Common myeloid progenitor, CD34-positive (primary cell): ENCODE measurements at regions not wholly inside any gene's neighbourhood (a gene's known extent, or its start where the extent isn't known, plus 50 kb on each side); places are given as distances from the start of the nearest gene placed in this dataset.

Experiments
- CTCF ChIA-PET: fragments of 350-600 bp; sonication (Branson Sonifier 250); formaldehyde crosslinking; loops from one replicate; lab custom pipeline; 2021; ENCODE audit warnings: antibody characterized with exemption; lab: Charles Lee
- POLR2A ChIA-PET: fragments of 350-600 bp; sonication (Branson Sonifier 250); formaldehyde crosslinking; loops from one replicate; lab custom pipeline; 2021; ENCODE audit warnings: antibody characterized with exemption; lab: Charles Lee
- DNase-seq, 3 donors: peaks; one replicate each; pipeline versions ENCODE4 v3.0.0 to v3.0.0-alpha.2; 2013
- H3K27ac ChIP-seq, 2 experiments: 1 replicate in 1 of 2; 2 replicates in 1 of 2; pipeline ENCODE4 v1.7.0; 2013; ENCODE audit warnings: inconsistent platforms in 2 of 2, low read length in 2 of 2, mild to moderate bottlenecking in 2 of 2, low read depth in 1 of 2, moderate library complexity in 1 of 2; ENCODE audit not compliant: severe bottlenecking in 2 of 2, insufficient read depth in 1 of 2, poor library complexity in 1 of 2
- H3K27me3 ChIP-seq, 5 experiments: replicated peaks in 2 of 5; 1 replicate in 3 of 5; 2 replicates in 2 of 5; pipeline versions ENCODE4 v1.6.1 to v1.7.0; 2013; ENCODE audit warnings: low read length in 4 of 5, mild to moderate bottlenecking in 2 of 5, moderate library complexity in 2 of 5, inconsistent platforms in 1 of 5; ENCODE audit not compliant: insufficient read depth in 5 of 5, control insufficient read depth in 4 of 5
- H3K36me3 ChIP-seq, 4 experiments: 1 replicate in 2 of 4; 2 replicates in 2 of 4; pipeline versions ENCODE4 v1.6.1 to v1.7.0; 2013; ENCODE audit warnings: low read length in 3 of 4, control low read depth in 1 of 4, mild to moderate bottlenecking in 1 of 4; ENCODE audit not compliant: control insufficient read depth in 4 of 4, insufficient read depth in 4 of 4
- H3K4me1 ChIP-seq, 4 experiments: 1 replicate in 3 of 4; 2 replicates in 1 of 4; pipeline versions ENCODE4 v1.6.1 to v1.7.1; 2013; ENCODE audit warnings: low read length in 3 of 4, mild to moderate bottlenecking in 3 of 4, control low read depth in 1 of 4, inconsistent platforms in 1 of 4, moderate library complexity in 1 of 4; ENCODE audit not compliant: control insufficient read depth in 4 of 4, insufficient read depth in 4 of 4; ENCODE audit errors: control extremely low read depth in 1 of 4
- H3K4me3 ChIP-seq, 7 experiments: 1 replicate in 4 of 7; 2 replicates in 3 of 7; pipeline versions ENCODE4 v1.5.1 to v1.7.0; 2013; ENCODE audit warnings: mild to moderate bottlenecking in 7 of 7, low read length in 6 of 7, moderate library complexity in 6 of 7, inconsistent platforms in 2 of 7, low read depth in 2 of 7, control low read depth in 1 of 7; ENCODE audit not compliant: insufficient read depth in 4 of 7, control insufficient read depth in 1 of 7; ENCODE audit errors: extremely low read depth in 1 of 7
- H3K9me3 ChIP-seq, 5 experiments: 1 replicate in 4 of 5; 2 replicates in 1 of 5; pipeline versions ENCODE4 v1.6.1 to v1.7.1; 2013; ENCODE audit warnings: low read length in 4 of 5, mild to moderate bottlenecking in 2 of 5, inconsistent platforms in 1 of 5, low read depth in 1 of 5, moderate library complexity in 1 of 5; ENCODE audit not compliant: control insufficient read depth in 4 of 5, insufficient read depth in 2 of 5; ENCODE audit errors: control extremely low read depth in 1 of 5
- WGBS: methylation state at CpG from one replicate; pipeline ENCODE4 v1.1.5; 2013; ENCODE audit not compliant: insufficient coverage; 5-methylcytosine and 5-hydroxymethylcytosine counted together

GRCh38 chr10:111856631-111857030 lies 326.9 kb downstream of the GPAM start:
- CTCF ChIA-PET: no interaction called here
- no peak for DNase-seq
- WGBS: 86% methylated on average over 3 of the region's 3 CpGs
- no peak overlapping the region for H3K27ac ChIP-seq
- no peaks in the 10 kb centered on the region for H3K36me3 ChIP-seq
- H3K4me1 ChIP-seq: no peaks in the 10 kb centered on the region
- POLR2A ChIA-PET: no interaction called here
- no peaks in the 10 kb centered on the region for H3K27me3 ChIP-seq
- no peaks in the 10 kb centered on the region for H3K9me3 ChIP-seq
- no peak overlapping the region for H3K4me3 ChIP-seq

GRCh38 chr10:111865550-111865949 lies 318.0 kb downstream of the GPAM start:
- Histone ChIP-seq H3K4me1 (no peaks in the 10 kb centered on the region), H3K9me3 (no peaks in the 10 kb centered on the region), H3K27ac (no peak overlapping the region), H3K27me3 (no peaks in the 10 kb centered on the region), H3K4me3 (no peak overlapping the region), H3K36me3 (no peaks in the 10 kb centered on the region)
- ChIA-PET POLR2A (no interaction called here), CTCF (no interaction called here)
- DNase-seq: no peak
- 48% methylated on average over 2 of the region's 3 CpGs for WGBS

GRCh38 chr10:111871458-111871857 lies 312.1 kb downstream of the GPAM start:
- Histone ChIP-seq H3K4me1 (no peaks in the 10 kb centered on the region), H3K36me3 (no peaks in the 10 kb centered on the region), H3K4me3 (no peak overlapping the region), H3K27ac (no peak overlapping the region), H3K9me3 (no peaks in the 10 kb centered on the region), H3K27me3 (no peaks in the 10 kb centered on the region)
- ChIA-PET CTCF (no interaction called here), POLR2A (no interaction called here)
- no peak for DNase-seq

GRCh38 chr10:111872591-111872990 lies 311.0 kb downstream of the GPAM start:
- CTCF ChIA-PET: no interaction called here
- H3K27ac ChIP-seq: no peak overlapping the region
- no peak for DNase-seq
- POLR2A ChIA-PET: no interaction called here
- no peaks in the 10 kb centered on the region for H3K9me3 ChIP-seq
- no peak overlapping the region for H3K4me3 ChIP-seq
- no peaks in the 10 kb centered on the region for H3K36me3 ChIP-seq
- H3K4me1 ChIP-seq: no peaks in the 10 kb centered on the region
- no peaks in the 10 kb centered on the region for H3K27me3 ChIP-seq
- 67% methylated on average over 3 of the region's 3 CpGs for WGBS

GRCh38 chr10:111873041-111873440 lies 310.5 kb downstream of the GPAM start:
- no peak for DNase-seq
- POLR2A ChIA-PET: no interaction called here
- Histone ChIP-seq H3K27ac (no peak overlapping the region), H3K27me3 (no peaks in the 10 kb centered on the region), H3K4me1 (no peaks in the 10 kb centered on the region), H3K4me3 (no peak overlapping the region), H3K9me3 (peaks cover 0 to under 1% (median 0%) of the 10 kb centered on the region in 5 experiments), H3K36me3 (no peaks in the 10 kb centered on the region)
- 92% methylated on average over 4 of the region's 4 CpGs for WGBS
- CTCF ChIA-PET: no interaction called here

GRCh38 chr10:111873621-111874135 lies 309.9 kb downstream of the GPAM start:
- H3K4me1 ChIP-seq: no peaks in the 10 kb centered on the region
- POLR2A ChIA-PET: no interaction called here
- H3K36me3 ChIP-seq: no peaks in the 10 kb centered on the region
- H3K9me3 ChIP-seq: peaks cover 0 to 1% (median 0%) of the 10 kb centered on the region in 5 experiments
- 100% methylated on average over 7 of the region's 7 CpGs for WGBS
- CTCF ChIA-PET: no interaction called here
- H3K27ac ChIP-seq: no peak overlapping the region
- no peaks in the 10 kb centered on the region for H3K27me3 ChIP-seq
- H3K4me3 ChIP-seq: no peak overlapping the region
- DNase-seq: no peak

- Histone ChIP-seq H3K4me1 (no peaks in the 10 kb centered on the region), H3K9me3 (peaks cover 0 to 1% (median 0%) of the 10 kb centered on the region in 5 experiments), H3K36me3 (no peaks in the 10 kb centered on the region), H3K27ac (no peak overlapping the region), H3K27me3 (no peaks in the 10 kb centered on the region), H3K4me3 (no peak overlapping the region)
- DNase-seq: no peak
- POLR2A ChIA-PET: no interaction called here
- CTCF ChIA-PET: no interaction called here
- 100% methylated on average over 2 of the region's 3 CpGs for WGBS
Observed at GRCh38 chr10:111874576-111874975, 309.0 kb downstream of the GPAM start.
